SU-DHL-6 (cell line): ENCODE measurements at regions not wholly inside any gene's neighbourhood (a gene's known extent, or its start where the extent isn't known, plus 50 kb on each side); places are given as distances from the start of the nearest gene placed in this dataset.

Experiments
- EZH2phosphoT487 ChIP-seq: fragments of 200-600 bp; sonication (generic), shearing (Covaris generic); conservative IDR thresholded peaks from 2 replicates; pipeline ENCODE4 v1.6.1; 2018; ENCODE audit warnings: mild to moderate bottlenecking, antibody characterized with exemption, low read length, moderate library complexity, mixed read lengths
- TF ChIP-seq, protein P1 (sequence below): fragments of 200-600 bp; sonication (generic); IDR thresholded peaks from one replicate; pipeline ENCODE4 v1.5.1; 2017; ENCODE audit warnings: antibody characterized with exemption, mild to moderate bottlenecking, low read length, moderate library complexity; ENCODE audit not compliant: insufficient read depth, poor library complexity, severe bottlenecking

GRCh38 chr2:195601361-195601760, 55.7 kb upstream of the SLC39A10 start:
- TF ChIP-seq, protein P1, sequence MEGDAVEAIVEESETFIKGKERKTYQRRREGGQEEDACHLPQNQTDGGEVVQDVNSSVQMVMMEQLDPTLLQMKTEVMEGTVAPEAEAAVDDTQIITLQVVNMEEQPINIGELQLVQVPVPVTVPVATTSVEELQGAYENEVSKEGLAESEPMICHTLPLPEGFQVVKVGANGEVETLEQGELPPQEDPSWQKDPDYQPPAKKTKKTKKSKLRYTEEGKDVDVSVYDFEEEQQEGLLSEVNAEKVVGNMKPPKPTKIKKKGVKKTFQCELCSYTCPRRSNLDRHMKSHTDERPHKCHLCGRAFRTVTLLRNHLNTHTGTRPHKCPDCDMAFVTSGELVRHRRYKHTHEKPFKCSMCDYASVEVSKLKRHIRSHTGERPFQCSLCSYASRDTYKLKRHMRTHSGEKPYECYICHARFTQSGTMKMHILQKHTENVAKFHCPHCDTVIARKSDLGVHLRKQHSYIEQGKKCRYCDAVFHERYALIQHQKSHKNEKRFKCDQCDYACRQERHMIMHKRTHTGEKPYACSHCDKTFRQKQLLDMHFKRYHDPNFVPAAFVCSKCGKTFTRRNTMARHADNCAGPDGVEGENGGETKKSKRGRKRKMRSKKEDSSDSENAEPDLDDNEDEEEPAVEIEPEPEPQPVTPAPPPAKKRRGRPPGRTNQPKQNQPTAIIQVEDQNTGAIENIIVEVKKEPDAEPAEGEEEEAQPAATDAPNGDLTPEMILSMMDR: no peak
- TF ChIP-seq EZH2phosphoT487: no peak
